ENCODE measurements at regions not wholly inside any gene's neighbourhood (a gene's known extent, or its start where the extent isn't known, plus 50 kb on each side); places are given as distances from the start of the nearest gene placed in this dataset.

GRCh38 chr4:181517491-181517890 lies 725.7 kb upstream of the TENM3 start:
- H3K4me1 ChIP-seq (ENCODE audit: control insufficient read depth, insufficient read depth, low read length) = no peaks in the 10 kb centered on the region
- H4K5ac ChIP-seq (ENCODE audit: low read depth, low read length) = no peak overlapping the region
- TF ChIP-seq FOS (IDR thresholded peaks at IDR 0.05; ENCODE audit: low read depth, low read length) (no peak), CHD1 (IDR thresholded peaks at IDR 0.05; ENCODE audit: low read depth, low read length) (no peak), BHLHE40 (IDR thresholded peaks at IDR 0.05; ENCODE audit: low read depth, low read length) (no peak), NFE2L2 (IDR thresholded peaks at IDR 0.05; ENCODE audit: low read depth, low read length) (no peak), CTCF (conservative IDR thresholded peaks at IDR 0.05; ENCODE audit: low read depth, low read length) (no peak)
- H3K36me3 ChIP-seq (ENCODE audit: control insufficient read depth, insufficient read depth, low read length) = no peaks in the 10 kb centered on the region
- no peak overlapping the region for H3K27ac ChIP-seq (ENCODE audit: insufficient read depth, low read length)
- 0 out of 2 replicates have a peak, but pooled peaks cover 1% of the 10 kb centered on the region for H3K27me3 ChIP-seq (ENCODE audit: control insufficient read depth, insufficient read depth, low read length)
- no peaks in the 10 kb centered on the region for H3K9me3 ChIP-seq (ENCODE audit: control insufficient read depth, insufficient read depth, low read length)
- no peak overlapping the region for H3K56ac ChIP-seq (ENCODE audit: extremely low read depth, insufficient read depth, low read length)
- H2BK20ac ChIP-seq (ENCODE audit: low read depth, low read length) = no peak overlapping the region
- H3K18ac ChIP-seq (ENCODE audit: low read depth, low read length) = no peak overlapping the region
- H2BK5ac ChIP-seq (ENCODE audit: low read depth, low read length, poor library complexity, severe bottlenecking) = no peak overlapping the region
- H3K4me3 ChIP-seq (ENCODE audit: insufficient read depth, low read depth, low read length) = no peak overlapping the region
- H3K79me1 ChIP-seq (ENCODE audit: low read depth in 1 of 2, low read length in 2 of 2) = no peaks in the 10 kb centered on the region
- ATAC-seq (ENCODE audit: low read depth) = no peak
- intact Hi-C loops (cut with micrococcal nuclease) (no loop called here), in situ Hi-C loops (cut with MboI; ENCODE audit: low sequenced_read_pairs) (loop anchor here (25.0 kb wide), 1 partner anchor 680 kb away; no protein-coding TSS in a partner anchor), dilution Hi-C loops (cut with HindIII; ENCODE audit: low sequenced_read_pairs, unreplicated experiment) (no loop called here)
- H2BK120ac ChIP-seq (ENCODE audit: low read depth, low read length) = no peak overlapping the region
- H2BK15ac ChIP-seq (ENCODE audit: low read depth, low read length) = no peak overlapping the region
- BruUV-seq (replicated peaks) = no TSS peak
- no peak overlapping the region for H2AFZ ChIP-seq (replicated peaks; ENCODE audit: low read length, poor library complexity)
- CTCF ChIA-PET = interaction anchor here (0.7 to 1.2 kb wide), 2 partner anchors 13 to 33 kb away, joined by 5 to 6 read pairs; no protein-coding TSS in a partner anchor
- no peak overlapping the region for H3K14ac ChIP-seq (replicated peaks; ENCODE audit: low read depth, low read length)
- no peak overlapping the region for H3K4ac ChIP-seq (ENCODE audit: low read depth, low read length)
- POLR2A ChIA-PET (ENCODE audit: unreplicated experiment) = no interaction called here
- no peak overlapping the region for H3K9ac ChIP-seq (ENCODE audit: low read depth, low read length)
- no peak overlapping the region for H3K4me2 ChIP-seq (ENCODE audit: low read depth, low read length)
- H4K91ac ChIP-seq (ENCODE audit: insufficient read depth, low read depth, low read length) = no peak overlapping the region
- peak; percentile 4 for DNase-seq
- no CpG with 5 or more reads among the region's 3 CpGs for WGBS, 2 experiments (ENCODE audit: extremely low coverage in 2 of 2, insufficient read length in 1 of 2)
- H4K20me1 ChIP-seq (ENCODE audit: insufficient read depth, low read length) = no peaks in the 10 kb centered on the region
- no peaks in the 10 kb centered on the region for H3K9me1 ChIP-seq (ENCODE audit: insufficient read depth, low read length)
- no peak overlapping the region for H3K23ac ChIP-seq (ENCODE audit: low read depth, low read length)
- H2AK5ac ChIP-seq (ENCODE audit: low read depth, low read length) = no peak overlapping the region
- H2AK9ac ChIP-seq (replicated peaks; ENCODE audit: low read depth, low read length, poor library complexity) = no peak overlapping the region
- no peak overlapping the region for H4K8ac ChIP-seq (ENCODE audit: low read depth in 2 of 2, low read length in 2 of 2)

All from IMR-90 (cell line).